GM13977 (cell line): ENCODE measurements at regions not wholly inside any gene's neighbourhood (a gene's known extent, or its start where the extent isn't known, plus 50 kb on each side); places are given as distances from the start of the nearest gene placed in this dataset.
"Not testable (repeated sequence)": the region's sequence is repeated elsewhere in the genome, so short reads cannot be mapped to it uniquely, and the experiment has no call there.

Experiments
- DNase-seq: peaks from one replicate; pipeline ENCODE4 v3.0.0; 2012; ENCODE audit warnings: low spot score
- CTCF ChIP-seq: IDR thresholded peaks from 2 replicates; pipeline ENCODE4 v1.5.1; 2012; ENCODE audit warnings: mild to moderate bottlenecking, control low read depth; ENCODE audit not compliant: insufficient read depth; ENCODE audit errors: extremely low read depth, missing control alignments
- in situ Hi-C: fragments of 300-500 bp; cut with MboI; formaldehyde crosslinking; loops from one replicate; pipeline ENCODE4 v1.12.0; 2022; ENCODE audit warnings: low sequenced_read_pairs, low pct_unique_long_range_greater_than_20kb, mixed read lengths, inconsistent platforms; ENCODE audit not compliant: unreplicated experiment

DNA sequence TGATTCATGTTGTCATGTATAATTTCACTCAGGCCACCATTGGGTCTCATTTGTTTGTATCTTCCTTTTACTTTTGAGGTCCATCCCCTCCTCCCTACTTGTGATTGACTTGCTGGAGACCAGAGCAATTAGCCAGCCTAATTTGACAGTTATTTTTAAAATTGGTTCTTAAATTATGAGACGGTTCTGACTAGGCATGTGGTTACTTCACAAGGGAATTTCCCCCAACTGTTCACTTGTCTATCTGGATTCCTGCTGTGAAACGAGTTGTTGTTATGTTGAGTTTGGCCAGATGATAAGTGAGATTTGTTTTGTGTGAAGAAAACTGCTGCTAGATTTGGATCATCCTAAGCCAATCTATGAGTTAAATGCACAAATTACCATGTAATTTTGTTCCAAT lies 359.1 kb downstream of the BARHL2 start:
- TF ChIP-seq CTCF: no peak
- in situ Hi-C loops: no loop called here
- DNase-seq: peak; percentile 13

- no peak for DNase-seq
- no peak for TF ChIP-seq CTCF
- in situ Hi-C loops: no loop called here
Measured at GRCh38 chr1:90356991-90357390, 360.1 kb downstream of the BARHL2 start.

DNA sequence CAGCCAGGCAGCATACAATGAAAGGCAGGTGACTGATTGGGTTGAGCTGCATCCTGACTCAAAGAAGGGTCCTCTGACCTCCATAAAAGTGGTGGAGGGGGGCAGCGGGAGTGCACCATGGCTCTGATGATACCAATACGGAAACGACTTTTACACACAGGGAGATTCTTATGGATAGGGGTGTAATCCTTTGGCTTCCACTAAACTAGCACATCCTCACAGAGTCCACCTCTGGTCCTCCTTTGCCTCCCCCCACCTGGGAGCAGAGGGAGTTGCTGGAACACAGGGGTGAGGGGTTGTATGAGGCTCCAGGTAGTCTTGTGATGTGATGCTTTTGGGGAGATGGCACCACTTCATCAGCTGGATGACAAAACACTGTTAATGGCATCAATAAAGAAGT lies 361.0 kb downstream of the BARHL2 start:
- TF ChIP-seq CTCF: no peak
- in situ Hi-C loops: no loop called here
- DNase-seq: no peak

DNA sequence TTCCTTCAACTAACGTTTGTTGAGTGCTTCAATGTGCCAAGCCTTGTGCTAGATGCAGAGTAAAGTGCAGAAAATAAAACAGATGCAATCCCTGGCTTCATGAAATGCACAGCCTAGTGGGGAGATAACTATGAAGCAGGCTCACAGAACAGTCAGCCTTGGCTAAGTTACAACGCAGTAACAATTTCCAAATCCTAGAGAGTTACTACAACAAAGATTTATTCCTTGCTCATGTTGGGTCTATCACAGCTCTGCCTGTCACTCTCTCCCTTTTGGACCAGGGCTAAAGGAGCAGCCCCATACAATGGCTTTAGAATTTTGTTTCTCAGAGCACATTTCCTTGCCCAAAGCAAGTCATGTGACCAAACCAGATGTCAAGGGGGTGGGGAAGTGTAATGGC lies 359.8 kb downstream of the ZNF326 start:
- TF ChIP-seq CTCF: no peak
- in situ Hi-C loops: no loop called here
- DNase-seq: no peak

GRCh38 chr1:90351019-90351418 lies 356.1 kb downstream of the ZNF326 start:
- no peak for DNase-seq
- in situ Hi-C loops: no loop called here
- no peak for TF ChIP-seq CTCF

DNA sequence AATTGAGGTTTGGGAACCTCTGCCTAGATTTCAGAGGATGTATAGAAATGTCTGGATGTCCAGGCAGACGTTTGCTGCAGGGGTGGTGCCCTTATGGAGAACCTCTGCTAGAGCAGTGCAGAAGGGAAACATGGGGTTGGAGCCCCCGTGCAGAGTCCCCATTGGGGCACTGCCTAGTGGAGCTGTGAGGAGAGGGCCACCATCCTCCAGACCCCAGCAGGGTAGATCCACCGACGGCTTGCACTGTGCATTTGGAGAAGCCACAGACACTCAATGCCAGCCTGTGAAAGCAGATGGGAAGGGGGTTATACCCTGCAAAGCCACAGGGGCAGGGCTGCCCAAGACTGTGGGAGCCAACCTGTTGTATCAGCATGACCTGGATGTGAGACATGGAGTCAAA lies 354.6 kb downstream of the ZNF326 start:
- no peak for TF ChIP-seq CTCF
- no peak for DNase-seq
- in situ Hi-C loops: no loop called here

- TF ChIP-seq CTCF: no peak
- no peak for DNase-seq
- in situ Hi-C loops: no loop called here
Measured at GRCh38 chr1:90348934-90349333, 354.0 kb downstream of the ZNF326 start.

DNA sequence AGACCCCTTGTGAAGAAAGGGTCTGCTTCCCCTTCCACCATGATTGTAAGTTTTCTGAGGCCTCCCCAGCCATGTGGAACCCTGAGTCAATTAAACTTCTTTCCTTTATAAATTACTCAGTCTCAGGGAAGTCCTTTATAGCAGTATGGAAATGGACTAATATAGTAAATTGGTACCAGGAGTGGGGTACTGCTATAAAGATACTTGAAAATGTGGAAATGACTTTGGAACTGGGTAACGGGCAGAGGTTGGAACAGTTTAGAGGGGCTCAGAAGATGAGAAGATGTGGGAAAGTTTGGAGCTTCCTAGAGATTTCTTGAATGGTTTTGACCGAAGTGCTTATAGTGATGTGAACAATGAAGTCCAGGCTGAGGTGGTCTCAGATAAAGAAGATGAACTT lies 353.5 kb downstream of the ZNF326 start:
- in situ Hi-C loops: not testable (repeated sequence)

More for the DNA sequence above, 353.5 kb downstream of the ZNF326 start:
- DNase-seq: not testable (repeated sequence)
